Sigmoid colon (tissue), 6 donors: ENCODE measurements at regions not wholly inside any gene's neighbourhood (a gene's known extent, or its start where the extent isn't known, plus 50 kb on each side); places are given as distances from the start of the nearest gene placed in this dataset.

Source experiments
- DNase-seq: peaks from one replicate; pipeline ENCODE4 v3.0.0-alpha.2; 2019
- H3K27ac ChIP-seq, 4 donors: fragments of 200-600 bp; sonication (generic); one replicate each; pipeline ENCODE4 v1.5.1; 2016 to 2019; ENCODE audit warnings: mild to moderate bottlenecking in 1 of 4
- H3K27me3 ChIP-seq, 3 donors: fragments of 200-600 bp; sonication (generic); one replicate each; pipeline ENCODE4 v1.5.1; 2019; ENCODE audit warnings: mild to moderate bottlenecking in 1 of 3
- H3K36me3 ChIP-seq, 4 donors: fragments of 200-600 bp; sonication (generic); one replicate each; pipeline ENCODE4 v1.5.1; 2016 to 2019
- H3K4me1 ChIP-seq, 4 donors: fragments of 200-600 bp; sonication (generic); one replicate each; pipeline ENCODE4 v1.5.1; 2017 to 2019
- H3K4me3 ChIP-seq, 4 donors: fragments of 200-600 bp; sonication (generic); one replicate each; pipeline ENCODE4 v1.5.1; 2017 to 2019; ENCODE audit warnings: mild to moderate bottlenecking in 2 of 4, moderate library complexity in 1 of 4
- H3K9me3 ChIP-seq, 4 donors: fragments of 200-600 bp in 3 of 4; sonication (generic) in 3 of 4; one replicate each; pipeline versions ENCODE4 v1.5.1 to v1.6.1; 2013 to 2019
- EP300 ChIP-seq, 4 donors: sonication (generic); formaldehyde crosslinking; IDR thresholded peaks; one replicate each; pipeline ENCODE4 v1.6.1; 2017; ENCODE audit warnings: antibody characterized with exemption in 4 of 4
- POLR2A ChIP-seq, 2 donors: fragments of 450-650 bp; IDR thresholded peaks; one replicate each; pipeline ENCODE4 v1.6.1; 2016; ENCODE audit warnings: antibody characterized with exemption in 2 of 2, mild to moderate bottlenecking in 2 of 2, moderate library complexity in 2 of 2
- POLR2AphosphoS5 ChIP-seq, 4 donors: sonication (generic); formaldehyde crosslinking; IDR thresholded peaks; one replicate each; pipeline ENCODE4 v1.6.1; 2017; ENCODE audit warnings: antibody characterized with exemption in 4 of 4
- WGBS, 2 donors: extraction: QIAGEN DNeasy Blood & Tissue Kit; methylation state at CpG; one replicate each; pipeline ENCODE4 v1.1.7; 2013; 5-methylcytosine and 5-hydroxymethylcytosine counted together
- intact Hi-C: fragments of 100-400 bp; cut with DNase I; formaldehyde crosslinking; loops from one replicate; pipeline ENCODE4 v1.15.1; 2023
- TF ChIP-seq, protein P1 (sequence below), 4 experiments: fragments of 450-650 bp in 3 of 4; fragments of 200-600 bp in 1 of 4; IDR thresholded peaks; one replicate each; pipeline ENCODE4 v1.5.1; 2016 to 2019; ENCODE audit warnings: antibody characterized with exemption in 4 of 4, mild to moderate bottlenecking in 3 of 4, moderate library complexity in 2 of 4
- donor health status: healthy with polysubstance abuse.
- donor health status: healthy.

DNA sequence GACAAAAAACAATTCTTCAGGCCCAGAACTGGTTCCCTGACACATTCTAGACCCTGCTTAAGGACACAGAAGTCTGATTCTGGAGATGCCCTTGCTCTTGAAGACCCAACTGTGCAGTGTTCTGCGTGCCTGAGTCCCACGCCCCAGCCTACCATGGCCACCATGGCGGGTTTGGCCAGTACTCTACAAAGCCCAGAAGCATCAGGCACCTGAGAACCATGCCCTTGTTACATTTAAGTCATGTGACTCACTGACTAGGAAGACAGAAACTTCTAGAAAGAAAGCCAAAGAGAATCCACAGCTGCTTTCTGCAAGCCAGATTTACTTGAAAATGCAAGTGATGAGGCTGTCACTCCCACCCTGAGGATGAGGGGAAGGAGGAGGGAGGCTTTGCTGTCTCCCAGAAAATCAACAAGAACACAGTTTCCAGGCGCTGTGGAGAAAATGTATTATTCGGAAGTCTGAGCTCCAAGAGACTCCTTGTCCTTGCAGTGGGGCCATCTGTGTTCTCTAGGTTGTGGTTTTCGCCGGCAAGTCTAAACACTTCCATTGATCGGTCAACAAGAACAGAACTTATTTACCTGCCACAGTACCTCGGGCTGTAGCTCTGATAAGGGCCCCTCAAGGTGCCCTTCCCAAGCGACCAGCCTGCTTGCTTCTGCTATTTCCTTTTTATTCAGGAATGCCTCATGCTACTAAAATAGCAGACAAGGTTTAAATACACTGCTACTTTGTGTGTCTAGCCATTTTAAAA, 81.3 kb upstream of the DMRT1 start:
- no peaks in the 10 kb centered on the region for H3K4me1 ChIP-seq
- intact Hi-C loops, result loop anchor here (5.0 to 10.0 kb wide), 3 partner anchors 47 to 373 kb away; no protein-coding TSS in a partner anchor
- no peaks in the 10 kb centered on the region for H3K9me3 ChIP-seq
- no peak overlapping the region for H3K27ac ChIP-seq
- no peak overlapping the region for H3K4me3 ChIP-seq
- DNase-seq, result peak; percentile 52
- H3K36me3 ChIP-seq, result no peaks in the 10 kb centered on the region
- no peaks in the 10 kb centered on the region for H3K27me3 ChIP-seq
- 90 to 92% methylated on average over 10 of the region's 10 CpGs for WGBS, 2 donors
- TF ChIP-seq POLR2A (IDR thresholded peaks at IDR 0.05), result no peak
- no peak for TF ChIP-seq POLR2AphosphoS5 (IDR thresholded peaks at IDR 0.05)
- no peak for TF ChIP-seq EP300 (IDR thresholded peaks at IDR 0.05)
- TF ChIP-seq, protein P1, sequence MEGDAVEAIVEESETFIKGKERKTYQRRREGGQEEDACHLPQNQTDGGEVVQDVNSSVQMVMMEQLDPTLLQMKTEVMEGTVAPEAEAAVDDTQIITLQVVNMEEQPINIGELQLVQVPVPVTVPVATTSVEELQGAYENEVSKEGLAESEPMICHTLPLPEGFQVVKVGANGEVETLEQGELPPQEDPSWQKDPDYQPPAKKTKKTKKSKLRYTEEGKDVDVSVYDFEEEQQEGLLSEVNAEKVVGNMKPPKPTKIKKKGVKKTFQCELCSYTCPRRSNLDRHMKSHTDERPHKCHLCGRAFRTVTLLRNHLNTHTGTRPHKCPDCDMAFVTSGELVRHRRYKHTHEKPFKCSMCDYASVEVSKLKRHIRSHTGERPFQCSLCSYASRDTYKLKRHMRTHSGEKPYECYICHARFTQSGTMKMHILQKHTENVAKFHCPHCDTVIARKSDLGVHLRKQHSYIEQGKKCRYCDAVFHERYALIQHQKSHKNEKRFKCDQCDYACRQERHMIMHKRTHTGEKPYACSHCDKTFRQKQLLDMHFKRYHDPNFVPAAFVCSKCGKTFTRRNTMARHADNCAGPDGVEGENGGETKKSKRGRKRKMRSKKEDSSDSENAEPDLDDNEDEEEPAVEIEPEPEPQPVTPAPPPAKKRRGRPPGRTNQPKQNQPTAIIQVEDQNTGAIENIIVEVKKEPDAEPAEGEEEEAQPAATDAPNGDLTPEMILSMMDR (IDR thresholded peaks at IDR 0.05), result no peak

DNA sequence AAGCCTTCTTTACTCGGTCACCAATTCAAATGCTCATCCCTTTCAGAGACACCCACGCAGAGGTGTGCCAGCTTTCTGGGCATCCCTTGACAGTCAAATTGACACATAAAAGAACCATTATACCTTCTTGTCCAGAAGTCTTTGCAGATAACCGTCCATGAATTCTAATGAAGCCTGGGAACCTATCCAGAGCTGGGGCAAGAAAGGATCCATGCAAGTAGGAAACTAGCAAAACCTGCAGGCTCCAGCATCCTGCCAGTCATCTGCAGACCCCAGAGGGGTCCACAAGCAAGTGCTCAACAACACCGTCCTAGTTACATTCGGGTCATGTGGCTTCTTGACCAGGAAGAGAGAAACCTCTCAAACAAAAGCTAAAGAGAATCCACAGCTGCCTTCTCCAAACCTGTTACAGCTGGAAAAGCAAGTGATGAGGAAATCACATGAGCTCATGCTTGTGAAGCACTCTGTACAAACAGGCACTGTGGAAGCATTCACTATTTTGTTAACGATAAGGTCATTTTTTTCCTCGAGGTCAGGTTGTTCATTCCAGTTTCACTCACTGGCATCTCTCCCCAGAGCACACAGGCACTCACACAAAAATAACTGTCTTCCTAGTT, 80.2 kb upstream of the DMRT1 start:
- Histone ChIP-seq H3K27ac (peak overlapping the region in 2 of 4 donors; percentile 22 to 36), H3K9me3 (no peaks in the 10 kb centered on the region), H3K36me3 (no peaks in the 10 kb centered on the region), H3K4me1 (no peaks in the 10 kb centered on the region), H3K4me3 (no peak overlapping the region), H3K27me3 (no peaks in the 10 kb centered on the region)
- TF ChIP-seq EP300 (IDR thresholded peaks at IDR 0.05) (no peak), POLR2AphosphoS5 (IDR thresholded peaks at IDR 0.05) (no peak), POLR2A (IDR thresholded peaks at IDR 0.05) (no peak)
- TF ChIP-seq, protein P1 (IDR thresholded peaks at IDR 0.05), result no peak
- intact Hi-C loops, result loop anchor here (5.0 to 10.0 kb wide), 3 partner anchors 46 to 374 kb away; no protein-coding TSS in a partner anchor
- peak; percentile 55 for DNase-seq
- WGBS, 2 donors, result 74 to 77% methylated on average over 7 of the region's 7 CpGs

DNA sequence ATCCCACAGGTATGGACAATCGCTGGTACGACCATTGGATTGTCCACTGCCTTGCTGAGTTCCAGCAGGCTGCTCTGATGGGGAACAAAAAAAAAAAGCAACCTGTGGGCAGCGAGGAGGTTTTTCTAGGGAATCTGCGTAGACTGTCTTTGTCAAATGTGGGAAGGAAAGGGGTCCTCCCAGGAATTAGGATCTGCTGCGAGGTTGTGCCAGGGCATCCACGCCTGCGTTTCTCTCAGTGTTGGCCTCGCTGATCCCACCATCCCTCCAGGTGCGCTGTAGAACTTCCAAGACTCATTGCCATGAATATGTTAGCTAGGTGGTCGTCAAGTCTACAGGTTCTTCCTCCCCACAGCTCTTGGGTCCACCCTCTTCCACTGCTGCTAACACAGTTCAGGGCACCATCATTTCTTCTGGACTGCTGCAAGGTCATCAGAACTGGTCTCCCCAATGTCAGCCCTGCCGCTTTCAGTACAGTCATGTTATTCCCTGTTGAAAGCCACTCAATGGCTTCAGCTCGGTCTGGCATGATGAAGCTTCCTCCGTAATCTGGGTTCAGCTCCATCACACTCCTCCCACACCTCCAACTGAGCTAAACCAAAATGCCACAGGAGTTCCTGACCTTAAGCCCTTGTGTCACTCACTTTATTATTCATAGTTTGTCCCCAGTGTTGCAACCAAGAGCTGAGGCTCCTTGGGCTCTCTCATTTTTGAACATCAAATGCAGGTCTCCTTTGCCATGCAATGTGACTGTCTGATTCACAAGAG, 79.5 kb upstream of the DMRT1 start:
- WGBS, 2 donors, result 84 to 91% methylated on average over 13 of the region's 13 CpGs
- H3K27ac ChIP-seq, result peak overlapping the region in 1 of 4 donors; percentile 36
- H3K36me3 ChIP-seq, result no peaks in the 10 kb centered on the region
- H3K27me3 ChIP-seq, result no peaks in the 10 kb centered on the region
- no peaks in the 10 kb centered on the region for H3K9me3 ChIP-seq
- H3K4me1 ChIP-seq, result no peaks in the 10 kb centered on the region
- H3K4me3 ChIP-seq, result no peak overlapping the region
- intact Hi-C loops, result loop anchor here (5.0 to 10.0 kb wide), 3 partner anchors 45 to 375 kb away; no protein-coding TSS in a partner anchor
- DNase-seq, result peak; percentile 33
- TF ChIP-seq, protein P1 (IDR thresholded peaks at IDR 0.05), result no peak
- TF ChIP-seq POLR2AphosphoS5 (IDR thresholded peaks at IDR 0.05) (no peak), POLR2A (IDR thresholded peaks at IDR 0.05) (no peak), EP300 (IDR thresholded peaks at IDR 0.05) (no peak)

DNA sequence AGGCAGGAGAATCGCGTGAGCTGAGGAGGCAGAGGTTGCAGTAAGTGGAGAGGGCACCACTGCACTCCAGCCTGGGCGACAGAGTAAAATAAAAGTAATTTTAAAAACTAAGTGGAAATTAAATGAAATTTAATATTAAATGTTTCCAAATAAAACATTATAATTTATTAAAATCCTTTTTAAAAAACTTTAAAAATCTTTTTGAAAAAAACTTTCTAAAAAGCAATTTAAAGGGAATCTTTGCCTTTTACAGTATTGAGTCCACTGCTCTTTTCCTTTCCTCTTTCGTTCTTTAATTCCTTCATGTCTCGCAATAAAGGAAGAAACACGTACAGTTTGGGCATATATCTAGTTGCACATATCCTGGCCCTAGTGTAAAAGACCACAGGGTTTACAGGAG, 77.8 kb upstream of the DMRT1 start:
- Histone ChIP-seq H3K4me3 (peak overlapping the region in 3 of 4 donors; percentile 11 to 26 (median 25)), H3K36me3 (no peaks in the 10 kb centered on the region), H3K27ac (peak overlapping the region in 1 of 4 donors; percentile 41), H3K27me3 (no peaks in the 10 kb centered on the region), H3K4me1 (no peaks in the 10 kb centered on the region), H3K9me3 (no peaks in the 10 kb centered on the region)
- intact Hi-C loops, result loop anchor here (1.0 to 10.0 kb wide), 4 partner anchors 44 to 376 kb away; no protein-coding TSS in a partner anchor
- DNase-seq, result no peak
- TF ChIP-seq, protein P1 (IDR thresholded peaks at IDR 0.05), result no peak
- TF ChIP-seq POLR2A (IDR thresholded peaks at IDR 0.05) (no peak), EP300 (IDR thresholded peaks at IDR 0.05) (no peak), POLR2AphosphoS5 (IDR thresholded peaks at IDR 0.05) (no peak)
- 68 to 81% methylated on average over 6 of the region's 6 CpGs for WGBS, 2 donors
